GM12874 (cell line): ENCODE measurements at regions not wholly inside any gene's neighbourhood (a gene's known extent, or its start where the extent isn't known, plus 50 kb on each side); places are given as distances from the start of the nearest gene placed in this dataset.

Experiments used
- CTCF ChIP-seq: IDR thresholded peaks from 2 replicates; pipeline ENCODE4 v1.5.1; 2011; ENCODE audit warnings: low read depth, mild to moderate bottlenecking, control low read depth, low read length, moderate library complexity; ENCODE audit not compliant: insufficient read depth

- no peak for TF ChIP-seq CTCF
Measured at GRCh38 chr20:6485351-6485750, 282.1 kb upstream of the BMP2 start.

GRCh38 chr20:6483727-6484126, 283.8 kb upstream of the BMP2 start:
- TF ChIP-seq CTCF: no peak

- no peak for TF ChIP-seq CTCF
Measured at GRCh38 chr20:6482486-6482885, 285.0 kb upstream of the BMP2 start.

GRCh38 chr20:6480328-6481200, 286.9 kb upstream of the BMP2 start:
- TF ChIP-seq CTCF: no peak

- TF ChIP-seq CTCF: no peak
Measured at GRCh38 chr20:6473197-6473596, 294.3 kb upstream of the BMP2 start.

GRCh38 chr20:6471871-6472270, 295.6 kb upstream of the BMP2 start:
- no peak for TF ChIP-seq CTCF

GRCh38 chr20:6471110-6471647, 296.3 kb upstream of the BMP2 start:
- no peak for TF ChIP-seq CTCF
